ENCODE measurements at regions not wholly inside any gene's neighbourhood (a gene's known extent, or its start where the extent isn't known, plus 50 kb on each side); places are given as distances from the start of the nearest gene placed in this dataset.

DNA sequence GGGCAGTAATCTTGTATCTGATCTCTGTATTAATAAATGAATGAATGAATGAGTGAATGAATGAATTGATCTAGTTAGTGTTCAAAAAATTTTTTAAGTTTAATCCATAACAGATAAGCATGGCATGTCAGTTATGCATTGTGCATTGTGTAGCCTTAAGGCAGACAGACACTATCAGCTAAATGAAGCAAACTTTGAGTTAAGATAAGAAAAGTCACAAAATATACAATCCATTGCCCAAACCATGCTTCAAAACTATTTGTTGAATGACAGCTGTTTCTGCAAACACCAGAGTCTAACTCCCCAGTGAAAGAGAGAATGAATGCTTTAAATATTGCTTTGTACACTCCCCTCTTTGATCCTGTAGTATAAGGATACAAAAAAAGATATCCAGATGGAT, 314.3 kb upstream of the ETAA1 start:
- no peak overlapping the region for H3K27ac ChIP-seq
- H3K4me3 ChIP-seq: no peak overlapping the region
- DNase-seq: no peak
- H3K4me1 ChIP-seq: peaks cover 0 to 7% (median 0%) of the 10 kb centered on the region in 4 donors
- H3K36me3 ChIP-seq: no peaks in the 10 kb centered on the region
- TF ChIP-seq, protein P1, sequence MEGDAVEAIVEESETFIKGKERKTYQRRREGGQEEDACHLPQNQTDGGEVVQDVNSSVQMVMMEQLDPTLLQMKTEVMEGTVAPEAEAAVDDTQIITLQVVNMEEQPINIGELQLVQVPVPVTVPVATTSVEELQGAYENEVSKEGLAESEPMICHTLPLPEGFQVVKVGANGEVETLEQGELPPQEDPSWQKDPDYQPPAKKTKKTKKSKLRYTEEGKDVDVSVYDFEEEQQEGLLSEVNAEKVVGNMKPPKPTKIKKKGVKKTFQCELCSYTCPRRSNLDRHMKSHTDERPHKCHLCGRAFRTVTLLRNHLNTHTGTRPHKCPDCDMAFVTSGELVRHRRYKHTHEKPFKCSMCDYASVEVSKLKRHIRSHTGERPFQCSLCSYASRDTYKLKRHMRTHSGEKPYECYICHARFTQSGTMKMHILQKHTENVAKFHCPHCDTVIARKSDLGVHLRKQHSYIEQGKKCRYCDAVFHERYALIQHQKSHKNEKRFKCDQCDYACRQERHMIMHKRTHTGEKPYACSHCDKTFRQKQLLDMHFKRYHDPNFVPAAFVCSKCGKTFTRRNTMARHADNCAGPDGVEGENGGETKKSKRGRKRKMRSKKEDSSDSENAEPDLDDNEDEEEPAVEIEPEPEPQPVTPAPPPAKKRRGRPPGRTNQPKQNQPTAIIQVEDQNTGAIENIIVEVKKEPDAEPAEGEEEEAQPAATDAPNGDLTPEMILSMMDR (IDR thresholded peaks at IDR 0.05): no peak
- peaks cover 0 to 5% (median 0%) of the 10 kb centered on the region in 3 donors for H3K9me3 ChIP-seq
- H3K27me3 ChIP-seq: no peaks in the 10 kb centered on the region
- intact Hi-C loops (cut with DNase I; ENCODE audit: low total_unique reads): no loop called here

DNA sequence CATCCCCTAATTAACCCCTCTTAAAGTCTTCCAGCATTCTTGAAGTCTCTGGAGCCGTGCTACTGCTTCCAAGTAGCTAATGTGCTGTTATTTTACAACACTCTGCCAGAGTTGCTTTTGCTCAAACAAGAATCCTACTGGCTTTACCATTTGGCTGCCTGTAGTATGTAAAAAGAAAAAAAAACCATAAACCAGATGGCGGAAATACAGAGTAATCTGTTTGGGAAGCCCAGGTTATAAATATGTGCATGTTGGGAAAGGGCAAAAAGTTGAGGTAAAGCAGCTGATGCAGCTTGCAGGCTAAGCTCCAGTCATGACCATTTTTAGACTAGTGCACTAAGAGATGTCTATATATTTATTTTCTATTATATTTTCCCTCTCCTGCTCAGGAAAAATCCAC, 313.2 kb upstream of the ETAA1 start:
- Histone ChIP-seq H3K4me3 (no peak overlapping the region), H3K27ac (no peak overlapping the region), H3K9me3 (peaks cover 0 to 5% (median 0%) of the 10 kb centered on the region in 3 donors), H3K4me1 (peaks cover 0 to 7% (median 0%) of the 10 kb centered on the region in 4 donors), H3K27me3 (no peaks in the 10 kb centered on the region), H3K36me3 (no peaks in the 10 kb centered on the region)
- intact Hi-C loops (cut with DNase I; ENCODE audit: low total_unique reads): no loop called here
- TF ChIP-seq, protein P1 (IDR thresholded peaks at IDR 0.05): no peak
- DNase-seq: no peak

DNA sequence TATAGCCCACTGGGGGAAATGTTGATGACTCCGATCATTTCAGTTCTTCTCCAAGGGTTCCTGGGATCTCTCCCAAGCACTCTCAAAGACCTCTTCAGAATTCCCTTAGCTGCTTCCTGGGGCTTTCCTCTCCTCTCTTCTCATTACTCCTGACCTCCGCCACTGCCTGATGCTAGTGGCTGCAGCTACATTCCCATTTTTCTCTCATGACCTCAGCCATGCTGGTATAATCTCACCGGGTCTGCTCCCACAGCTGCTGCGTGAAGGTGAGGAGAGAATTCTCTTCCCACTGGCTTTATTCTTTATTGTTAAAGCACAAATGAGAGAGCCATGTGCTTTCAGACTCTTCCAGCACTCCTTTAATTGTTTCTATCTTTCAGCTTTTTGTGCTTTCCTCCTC, 312.0 kb upstream of the ETAA1 start:
- Histone ChIP-seq H3K36me3 (no peaks in the 10 kb centered on the region), H3K9me3 (peaks cover 0 to 4% (median 0%) of the 10 kb centered on the region in 3 donors), H3K27me3 (no peaks in the 10 kb centered on the region), H3K4me1 (peaks cover 0 to 7% (median 0%) of the 10 kb centered on the region in 4 donors), H3K27ac (no peak overlapping the region), H3K4me3 (no peak overlapping the region)
- TF ChIP-seq, protein P1 (IDR thresholded peaks at IDR 0.05): no peak
- intact Hi-C loops (cut with DNase I; ENCODE audit: low total_unique reads): no loop called here
- no peak for DNase-seq

DNA sequence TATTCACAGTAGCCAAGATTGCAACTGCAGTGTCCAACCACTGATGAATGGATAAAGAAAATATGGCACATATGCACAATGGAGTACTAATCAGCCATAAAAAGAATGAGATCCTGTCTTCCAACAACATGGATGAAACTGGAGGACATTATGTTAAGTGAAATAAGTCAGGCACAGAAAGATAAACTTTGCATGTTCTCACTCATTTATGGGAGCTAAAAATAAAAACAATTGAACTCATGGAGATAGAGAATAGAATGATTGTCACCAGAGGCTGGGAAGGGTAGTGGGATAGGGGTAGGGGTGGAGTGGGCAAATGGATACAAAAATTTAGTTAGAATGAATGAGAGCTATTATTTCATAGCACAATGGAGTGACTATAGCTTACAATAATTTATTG, 305.5 kb upstream of the ETAA1 start:
- no peaks in the 10 kb centered on the region for H3K4me1 ChIP-seq
- no peak overlapping the region for H3K27ac ChIP-seq
- TF ChIP-seq, protein P1 (IDR thresholded peaks at IDR 0.05): no peak
- no peaks in the 10 kb centered on the region for H3K36me3 ChIP-seq
- H3K27me3 ChIP-seq: no peaks in the 10 kb centered on the region
- intact Hi-C loops (cut with DNase I; ENCODE audit: low total_unique reads): no loop called here
- H3K4me3 ChIP-seq: no peak overlapping the region
- no peak for DNase-seq
- H3K9me3 ChIP-seq: no peaks in the 10 kb centered on the region

DNA sequence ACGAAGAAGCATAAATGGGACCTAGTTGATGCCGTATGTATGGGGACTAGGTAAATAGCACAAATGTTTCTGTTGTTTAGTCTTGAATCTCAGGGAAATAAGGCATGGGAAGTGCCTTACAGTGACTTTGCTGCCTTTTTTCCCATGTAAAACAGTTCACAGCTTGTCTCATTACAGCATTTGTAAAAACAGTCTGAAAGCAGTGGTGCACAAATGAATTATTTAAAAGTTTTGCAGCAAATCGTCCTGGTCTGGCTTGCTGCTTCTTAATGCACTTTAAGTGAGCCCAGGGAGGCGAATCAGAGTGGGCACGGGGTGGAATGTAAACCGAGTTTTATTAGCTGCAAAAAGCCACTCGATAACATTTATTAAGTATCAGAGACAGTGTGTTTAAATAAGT, 302.0 kb upstream of the ETAA1 start:
- TF ChIP-seq, protein P1 (IDR thresholded peaks at IDR 0.05): no peak
- Histone ChIP-seq H3K4me3 (no peak overlapping the region), H3K9me3 (no peaks in the 10 kb centered on the region), H3K27me3 (no peaks in the 10 kb centered on the region), H3K4me1 (no peaks in the 10 kb centered on the region), H3K27ac (no peak overlapping the region), H3K36me3 (no peaks in the 10 kb centered on the region)
- intact Hi-C loops (cut with DNase I; ENCODE audit: low total_unique reads): no loop called here
- no peak for DNase-seq

DNA sequence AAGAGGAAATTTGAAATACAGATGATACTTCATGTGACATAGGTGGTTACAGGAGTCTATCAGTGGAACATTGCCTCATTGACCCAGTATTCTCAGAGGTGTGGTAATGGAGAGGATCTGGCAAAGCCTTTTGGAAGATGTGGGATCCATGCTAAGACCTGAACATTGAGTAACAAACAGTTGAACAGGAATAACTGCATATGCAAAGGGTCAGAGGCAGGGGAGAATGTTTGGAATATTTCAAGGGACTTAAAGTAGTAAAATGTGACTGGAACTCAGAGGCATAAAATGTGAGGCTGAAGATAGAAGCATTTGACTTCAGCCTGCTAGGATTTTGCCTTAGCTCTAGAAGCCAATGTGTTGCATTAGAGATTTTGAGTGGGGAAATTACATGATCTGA, 300.2 kb upstream of the ETAA1 start:
- TF ChIP-seq, protein P1 (IDR thresholded peaks at IDR 0.05): no peak
- no peaks in the 10 kb centered on the region for H3K36me3 ChIP-seq
- no peaks in the 10 kb centered on the region for H3K4me1 ChIP-seq

More for the DNA sequence above, 300.2 kb upstream of the ETAA1 start:
- H3K4me3 ChIP-seq: no peak overlapping the region
- intact Hi-C loops (cut with DNase I; ENCODE audit: low total_unique reads): no loop called here
- no peaks in the 10 kb centered on the region for H3K9me3 ChIP-seq
- no peak overlapping the region for H3K27ac ChIP-seq
- no peak for DNase-seq
- no peaks in the 10 kb centered on the region for H3K27me3 ChIP-seq

Data from tibial artery (tissue), 4 donors.